Mammary epithelial cell (primary cell): ENCODE measurements at regions not wholly inside any gene's neighbourhood (a gene's known extent, or its start where the extent isn't known, plus 50 kb on each side); places are given as distances from the start of the nearest gene placed in this dataset.

Experiments used
- CTCF ChIP-seq, 2 donors: IDR thresholded peaks in 1 of 2; conservative IDR thresholded peaks in 1 of 2; 2 replicates each; pipeline ENCODE4 v1.5.1; 2011 to 2012; ENCODE audit warnings: inconsistent platforms in 2 of 2, low read length in 2 of 2, mild to moderate bottlenecking in 2 of 2, control low read depth in 1 of 2, low read depth in 1 of 2; ENCODE audit not compliant: insufficient read depth in 1 of 2; ENCODE audit errors: extremely low read depth in 1 of 2
- EZH2 ChIP-seq: IDR thresholded peaks from 2 replicates; pipeline ENCODE4 v1.6.1; 2012; ENCODE audit warnings: low read length, inconsistent platforms, borderline replicate concordance

DNA sequence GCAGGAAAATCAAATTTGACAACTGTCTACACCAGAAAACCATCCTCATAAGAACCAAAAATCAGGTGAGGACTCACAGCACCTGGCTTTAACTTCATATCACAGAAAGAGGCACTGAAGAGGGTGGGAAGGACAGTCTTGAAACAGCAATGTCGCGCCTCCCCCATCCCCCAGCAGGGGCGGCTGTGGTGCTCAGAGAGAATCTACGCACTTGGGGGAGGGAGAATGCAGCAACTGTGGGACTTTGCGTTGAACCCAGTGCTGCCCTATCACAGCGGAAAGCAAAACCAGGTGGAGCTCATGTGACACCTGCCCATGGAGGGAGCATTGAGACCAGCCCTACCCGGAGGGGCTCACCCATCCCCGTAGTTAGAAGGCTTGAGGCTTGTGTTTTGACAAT, 191.8 kb downstream of the MSX2 start:
- TF ChIP-seq CTCF (conservative IDR thresholded peaks at IDR 0.05 in 1 of 2, IDR thresholded peaks at IDR 0.05 in 1 of 2; ENCODE audit: extremely low read depth in 1 of 2, insufficient read depth in 1 of 2, low read depth in 1 of 2, low read length in 2 of 2) (no peak), EZH2 (no peak)
